Uterus (tissue), 3 donors: ENCODE measurements at regions not wholly inside any gene's neighbourhood (a gene's known extent, or its start where the extent isn't known, plus 50 kb on each side); places are given as distances from the start of the nearest gene placed in this dataset.

Experiments used
- DNase-seq, 2 donors: peaks; one replicate each; pipeline ENCODE4 v3.0.0-alpha.2; 2019 to 2020
- H3K27ac ChIP-seq, 2 donors: fragments of 200-600 bp; sonication (generic); 1 replicate in 1 of 2; 2 replicates in 1 of 2; pipeline ENCODE4 v1.5.1; 2016 to 2018
- H3K27me3 ChIP-seq, 2 donors: fragments of 200-600 bp; sonication (generic); one replicate each; pipeline ENCODE4 v1.5.1; 2018 to 2019; ENCODE audit warnings: control low read depth in 1 of 2
- H3K36me3 ChIP-seq, 2 donors: fragments of 200-600 bp; sonication (generic); one replicate each; pipeline ENCODE4 v1.5.1; 2019; ENCODE audit warnings: control low read depth in 1 of 2
- H3K4me1 ChIP-seq, 2 donors: fragments of 200-600 bp; sonication (generic); one replicate each; pipeline ENCODE4 v1.5.1; 2018 to 2019; ENCODE audit warnings: control low read depth in 1 of 2
- H3K4me3 ChIP-seq, 2 donors: fragments of 200-600 bp; sonication (generic); 1 replicate in 1 of 2; 2 replicates in 1 of 2; pipeline ENCODE4 v1.5.1; 2018 to 2019; ENCODE audit warnings: mild to moderate bottlenecking in 1 of 2
- H3K9me3 ChIP-seq, 2 donors: fragments of 200-600 bp; sonication (generic); one replicate each; pipeline ENCODE4 v1.5.1; 2019; ENCODE audit warnings: control low read depth in 1 of 2
- POLR2A ChIP-seq, 2 donors: fragments of 450-650 bp; IDR thresholded peaks; one replicate each; pipeline ENCODE4 v1.6.1; 2016; ENCODE audit warnings: antibody characterized with exemption in 2 of 2, mild to moderate bottlenecking in 1 of 2, moderate library complexity in 1 of 2
- intact Hi-C: fragments of 100-400 bp; cut with DNase I; formaldehyde crosslinking; loops from one replicate; pipeline ENCODE4 v1.15.1; 2023; ENCODE audit warnings: low total_unique reads
- TF ChIP-seq, protein P1 (sequence below), 4 experiments: fragments of 200-600 bp in 2 of 4; fragments of 450-650 bp in 2 of 4; sonication (generic) in 2 of 4; IDR thresholded peaks; one replicate each; pipeline ENCODE4 v1.5.1; 2016 to 2019; ENCODE audit warnings: antibody characterized with exemption in 4 of 4, mild to moderate bottlenecking in 2 of 4, moderate library complexity in 1 of 4
- donor health status: DM: yes; HTN: yes; CAD: no.

DNA sequence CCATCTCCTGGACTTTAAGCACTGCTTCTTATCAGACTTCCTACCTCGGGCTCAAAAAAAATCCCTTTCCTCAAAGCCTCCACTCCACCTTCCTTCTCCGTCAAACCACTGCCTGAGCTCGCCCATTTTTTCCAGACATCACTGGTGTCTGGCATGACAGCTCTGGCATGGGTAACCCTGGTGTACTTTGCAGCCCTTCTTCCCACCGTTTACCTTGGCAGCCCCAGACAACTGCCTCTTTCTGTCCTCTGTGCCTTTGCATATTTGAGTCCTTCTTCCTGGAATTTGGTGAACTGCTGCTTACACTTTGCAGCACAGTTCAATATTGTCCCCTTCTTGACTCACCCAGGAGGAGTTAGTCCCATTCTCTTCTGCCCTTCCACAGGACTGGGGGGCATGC is 144.6 kb upstream of the TBX20 start:
- H3K4me1 ChIP-seq: no peaks in the 10 kb centered on the region
- DNase-seq: no peak

DNA sequence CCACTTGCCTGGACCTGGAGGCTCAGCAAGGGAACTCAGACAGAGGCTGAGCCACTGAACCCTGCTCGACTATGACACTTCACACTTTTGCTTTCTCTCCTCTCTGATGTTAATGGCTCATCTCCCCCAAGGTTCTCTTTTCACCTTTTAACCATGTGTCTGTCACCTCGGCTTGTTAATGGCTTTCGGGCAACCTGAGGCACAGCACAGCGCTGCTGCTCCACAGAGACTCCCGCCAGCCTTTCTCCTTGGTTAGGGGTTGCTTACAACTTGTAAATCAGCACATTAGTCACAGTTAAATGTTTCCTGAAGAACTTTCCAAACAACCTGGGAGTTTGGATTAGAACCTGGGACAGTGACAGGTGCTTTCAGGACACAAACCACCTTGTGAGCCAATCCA is 136.2 kb upstream of the TBX20 start:
- Histone ChIP-seq H3K4me1 (no peaks in the 10 kb centered on the region), H3K27me3 (no peaks in the 10 kb centered on the region), H3K27ac (no peak overlapping the region), H3K36me3 (no peaks in the 10 kb centered on the region), H3K9me3 (no peaks in the 10 kb centered on the region), H3K4me3 (no peak overlapping the region)
- no peak for TF ChIP-seq POLR2A (IDR thresholded peaks at IDR 0.05)
- TF ChIP-seq, protein P1, sequence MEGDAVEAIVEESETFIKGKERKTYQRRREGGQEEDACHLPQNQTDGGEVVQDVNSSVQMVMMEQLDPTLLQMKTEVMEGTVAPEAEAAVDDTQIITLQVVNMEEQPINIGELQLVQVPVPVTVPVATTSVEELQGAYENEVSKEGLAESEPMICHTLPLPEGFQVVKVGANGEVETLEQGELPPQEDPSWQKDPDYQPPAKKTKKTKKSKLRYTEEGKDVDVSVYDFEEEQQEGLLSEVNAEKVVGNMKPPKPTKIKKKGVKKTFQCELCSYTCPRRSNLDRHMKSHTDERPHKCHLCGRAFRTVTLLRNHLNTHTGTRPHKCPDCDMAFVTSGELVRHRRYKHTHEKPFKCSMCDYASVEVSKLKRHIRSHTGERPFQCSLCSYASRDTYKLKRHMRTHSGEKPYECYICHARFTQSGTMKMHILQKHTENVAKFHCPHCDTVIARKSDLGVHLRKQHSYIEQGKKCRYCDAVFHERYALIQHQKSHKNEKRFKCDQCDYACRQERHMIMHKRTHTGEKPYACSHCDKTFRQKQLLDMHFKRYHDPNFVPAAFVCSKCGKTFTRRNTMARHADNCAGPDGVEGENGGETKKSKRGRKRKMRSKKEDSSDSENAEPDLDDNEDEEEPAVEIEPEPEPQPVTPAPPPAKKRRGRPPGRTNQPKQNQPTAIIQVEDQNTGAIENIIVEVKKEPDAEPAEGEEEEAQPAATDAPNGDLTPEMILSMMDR (IDR thresholded peaks at IDR 0.05): no peak
- DNase-seq: no peak
- intact Hi-C loops: no loop called here

More for the DNA sequence above, 144.6 kb upstream of the TBX20 start:
- Histone ChIP-seq H3K27ac (no peak overlapping the region), H3K36me3 (no peaks in the 10 kb centered on the region), H3K9me3 (no peaks in the 10 kb centered on the region), H3K4me3 (no peak overlapping the region), H3K27me3 (no peaks in the 10 kb centered on the region)
- no peak for TF ChIP-seq POLR2A (IDR thresholded peaks at IDR 0.05)
- TF ChIP-seq, protein P1 (IDR thresholded peaks at IDR 0.05): no peak
- intact Hi-C loops: no loop called here

DNA sequence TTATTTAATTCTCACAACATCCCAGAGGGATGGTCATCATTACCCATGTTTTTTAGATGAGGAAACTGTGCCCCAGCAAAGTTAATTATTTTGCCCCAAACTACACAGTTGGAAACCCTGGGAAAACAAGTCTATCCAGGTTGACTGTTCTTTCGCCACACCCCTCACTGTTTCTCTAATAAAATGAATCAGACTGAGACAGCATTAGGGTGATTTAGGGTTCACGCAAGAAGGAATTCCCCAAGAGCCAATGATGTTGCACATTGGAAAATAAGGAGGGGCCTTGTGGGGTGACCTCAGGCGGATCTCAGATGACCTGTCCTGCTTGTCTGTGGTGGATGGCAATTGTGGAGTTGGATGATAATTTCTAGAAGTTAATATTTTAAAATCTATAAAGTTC is 135.7 kb upstream of the TBX20 start:
- Histone ChIP-seq H3K36me3 (no peaks in the 10 kb centered on the region), H3K27ac (no peak overlapping the region), H3K9me3 (no peaks in the 10 kb centered on the region), H3K4me3 (no peak overlapping the region), H3K27me3 (no peaks in the 10 kb centered on the region), H3K4me1 (no peaks in the 10 kb centered on the region)
- TF ChIP-seq, protein P1 (IDR thresholded peaks at IDR 0.05): no peak
- TF ChIP-seq POLR2A (IDR thresholded peaks at IDR 0.05): no peak
- intact Hi-C loops: no loop called here
- DNase-seq: no peak

DNA sequence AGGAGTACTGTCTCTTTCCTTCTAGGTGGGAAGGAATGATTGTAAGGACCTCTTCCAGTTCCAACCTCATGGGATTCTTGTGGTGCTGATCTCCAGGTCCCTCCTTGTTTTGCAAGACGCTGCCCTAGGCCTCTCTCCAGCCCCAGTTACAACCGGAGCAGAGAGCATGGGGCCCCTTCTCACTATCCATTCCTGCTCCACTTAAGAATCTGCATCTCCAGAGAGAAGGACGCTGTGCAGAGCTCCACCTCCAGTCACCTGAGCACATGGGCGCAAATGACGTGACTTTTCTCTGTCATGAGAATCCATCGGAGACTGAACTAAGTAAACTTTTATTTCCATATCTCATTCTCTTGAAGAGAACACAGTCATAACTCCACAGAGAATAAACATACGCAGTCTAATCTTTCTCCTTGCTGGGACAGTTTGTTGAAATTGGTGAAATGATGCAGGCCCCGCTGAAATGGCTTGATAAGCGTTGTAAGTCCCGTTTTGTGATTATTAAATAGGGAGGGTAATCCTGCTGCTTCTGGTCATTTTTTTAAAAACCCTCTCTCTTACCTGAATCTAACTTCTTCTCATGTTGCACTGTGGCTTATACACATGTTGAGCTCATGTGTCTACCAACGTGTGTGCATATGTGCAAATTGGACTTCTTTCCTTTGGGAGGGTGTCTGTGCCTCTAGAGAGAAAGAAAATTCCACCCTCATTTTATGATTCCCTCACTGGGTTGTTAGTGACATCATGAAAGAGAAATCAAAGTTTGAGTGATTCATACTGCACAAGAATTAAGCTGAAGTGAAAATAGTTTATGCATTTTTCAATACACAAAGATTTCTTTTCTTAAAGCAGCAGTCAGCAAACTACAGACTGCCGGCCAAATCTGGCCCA is 133.2 kb upstream of the TBX20 start:
- H3K9me3 ChIP-seq: no peaks in the 10 kb centered on the region
- no peaks in the 10 kb centered on the region for H3K27me3 ChIP-seq
- intact Hi-C loops: no loop called here
- no peak overlapping the region for H3K27ac ChIP-seq
- no peak for DNase-seq
- no peak overlapping the region for H3K4me3 ChIP-seq
- no peaks in the 10 kb centered on the region for H3K36me3 ChIP-seq
- TF ChIP-seq POLR2A (IDR thresholded peaks at IDR 0.05): no peak
- TF ChIP-seq, protein P1 (IDR thresholded peaks at IDR 0.05): no peak
- no peaks in the 10 kb centered on the region for H3K4me1 ChIP-seq

DNA sequence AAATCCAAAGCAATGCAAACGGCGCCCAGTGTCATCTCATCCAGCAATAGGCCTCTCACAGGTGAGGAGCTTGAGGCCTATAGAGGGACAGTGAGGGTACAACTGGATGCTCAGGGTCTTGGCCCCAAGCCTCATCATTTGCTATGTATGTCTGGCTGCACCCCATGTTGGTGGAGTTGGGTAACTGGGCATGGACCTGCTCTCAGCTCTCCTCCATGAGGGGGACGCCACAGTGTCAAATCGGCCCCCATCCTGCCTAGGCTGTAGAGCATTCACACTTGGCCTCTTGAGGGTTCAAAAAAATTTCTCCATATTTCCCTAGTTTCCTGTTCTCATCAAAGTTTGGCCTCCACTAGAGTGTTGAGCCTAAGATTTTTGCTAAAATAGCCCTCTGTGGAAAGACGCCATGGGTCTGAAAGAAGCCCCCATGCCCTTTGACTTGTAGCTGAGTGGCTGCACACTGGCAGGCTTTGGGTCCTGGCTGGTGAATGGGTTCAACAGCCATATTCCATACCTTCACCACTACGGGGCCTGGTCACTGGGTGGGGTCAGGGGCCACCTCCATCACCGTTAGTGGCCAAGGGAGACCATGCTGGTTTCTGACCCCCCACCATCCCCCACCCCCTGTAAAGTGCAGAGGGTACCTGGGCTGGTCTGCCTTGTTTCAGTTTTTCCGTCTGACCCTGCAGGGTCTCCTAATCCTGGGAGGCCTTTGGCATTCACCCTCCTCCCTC is 132.3 kb upstream of the TBX20 start:
- Histone ChIP-seq H3K4me3 (no peak overlapping the region), H3K4me1 (no peaks in the 10 kb centered on the region), H3K36me3 (no peaks in the 10 kb centered on the region), H3K9me3 (no peaks in the 10 kb centered on the region), H3K27me3 (no peaks in the 10 kb centered on the region), H3K27ac (no peak overlapping the region)
- DNase-seq: no peak
- no peak for TF ChIP-seq POLR2A (IDR thresholded peaks at IDR 0.05)
- TF ChIP-seq, protein P1 (IDR thresholded peaks at IDR 0.05): no peak
- intact Hi-C loops: no loop called here
